ENCODE measurements at regions not wholly inside any gene's neighbourhood (a gene's known extent, or its start where the extent isn't known, plus 50 kb on each side); places are given as distances from the start of the nearest gene placed in this dataset.
"Not testable (repeated sequence)": the region's sequence is repeated elsewhere in the genome, so short reads cannot be mapped to it uniquely, and the experiment has no call there.

DNA sequence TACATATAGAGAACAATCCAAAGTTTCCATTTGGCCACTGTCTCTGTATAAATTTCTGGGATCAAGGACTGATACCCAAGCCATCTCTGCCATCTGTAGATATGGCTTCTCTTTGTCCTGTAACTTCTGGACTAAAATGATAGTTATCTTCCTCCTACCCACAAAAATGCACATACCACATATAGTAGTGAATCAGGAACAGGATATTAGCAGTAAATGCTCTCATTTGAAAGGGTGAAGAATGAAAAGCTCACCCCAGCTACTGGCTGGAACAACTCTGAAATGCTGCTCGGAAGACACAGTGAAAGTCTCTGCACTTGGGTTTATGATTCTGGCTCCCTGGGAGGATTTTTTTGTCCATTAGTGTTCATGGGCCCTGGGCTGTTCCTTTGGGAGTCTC, 856.4 kb upstream of the LRRC4C start:
- no peak for DNase-seq

DNA sequence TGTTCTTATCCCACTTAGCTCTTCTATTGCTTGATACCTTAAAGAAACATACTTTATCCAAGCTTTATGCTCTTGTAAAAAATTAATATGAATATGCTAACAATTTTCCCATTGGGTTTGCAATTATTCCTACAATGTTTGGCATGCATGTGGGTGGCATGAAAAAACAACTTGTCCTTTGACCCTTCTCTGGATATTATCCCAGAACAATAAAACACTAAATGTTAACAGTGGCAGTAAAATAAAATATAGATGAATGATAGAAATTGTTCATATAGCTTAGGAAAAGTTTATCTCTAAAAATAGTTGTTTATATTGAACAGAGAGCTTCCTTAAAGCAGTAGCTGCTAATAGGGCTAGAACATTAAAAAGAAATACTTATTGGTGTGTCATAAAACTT, 860.5 kb upstream of the LRRC4C start:
- no peak for DNase-seq

DNA sequence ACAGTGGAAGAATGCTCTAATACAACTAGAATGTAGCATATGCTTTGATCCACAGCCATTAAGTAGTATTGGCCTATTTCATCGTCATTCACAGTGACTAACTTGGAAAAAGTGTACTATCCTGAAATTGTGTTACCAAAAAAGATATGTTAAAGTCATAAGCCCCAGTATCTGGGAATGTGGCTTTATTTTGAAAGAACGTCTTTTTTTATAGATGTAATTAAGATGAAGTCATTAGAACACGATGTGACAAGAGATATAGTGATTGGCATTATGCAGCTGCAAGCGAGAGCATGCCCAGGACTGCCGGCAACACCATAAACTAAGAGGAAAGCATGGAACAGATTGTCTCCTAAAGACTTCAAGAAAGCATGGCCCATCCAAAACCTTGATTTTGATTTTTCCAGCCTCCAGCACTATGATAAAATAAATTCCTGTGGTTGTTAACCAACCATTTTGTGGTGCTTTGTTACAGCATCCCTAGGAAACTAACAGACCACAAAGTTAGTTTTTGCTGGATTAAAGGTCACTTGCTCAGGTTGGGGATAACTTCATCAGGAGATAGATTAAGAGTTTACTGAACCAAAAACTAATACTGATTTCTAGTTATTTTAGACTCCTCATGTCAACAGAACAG, 870.6 kb upstream of the LRRC4C start:
- DNase-seq, result no peak

DNA sequence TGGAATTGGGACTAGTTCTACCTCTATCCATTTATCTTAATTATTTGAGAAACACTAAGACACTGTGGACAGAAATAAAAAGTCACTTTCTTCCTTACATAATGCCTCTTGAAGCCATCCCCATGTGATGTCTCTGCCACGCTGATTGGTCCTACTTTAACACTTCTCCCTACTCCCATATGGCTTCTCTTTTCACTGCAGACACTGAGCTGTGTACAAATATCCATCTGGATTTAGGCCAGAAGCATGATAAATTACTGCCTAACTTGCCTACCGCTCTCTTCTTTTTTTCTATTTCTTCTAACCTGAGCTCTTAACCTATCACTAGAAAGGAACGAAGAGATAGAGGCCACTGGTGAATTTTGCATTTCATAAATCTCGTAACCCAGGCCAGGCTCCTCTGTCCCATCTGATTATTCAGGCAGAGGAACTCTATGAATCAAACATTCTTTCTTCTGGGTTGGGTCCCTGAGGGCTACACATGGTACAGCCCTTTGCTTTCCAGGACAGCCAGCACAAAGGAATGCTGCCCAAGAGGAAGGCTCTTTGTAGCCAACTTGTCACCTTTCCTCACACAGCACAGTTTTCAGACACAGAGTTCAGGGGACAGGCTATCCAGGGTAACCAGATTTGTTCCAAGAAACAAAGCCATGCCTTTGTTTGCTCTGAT, 878.5 kb upstream of the LRRC4C start:
- DNase-seq, result no peak

DNA sequence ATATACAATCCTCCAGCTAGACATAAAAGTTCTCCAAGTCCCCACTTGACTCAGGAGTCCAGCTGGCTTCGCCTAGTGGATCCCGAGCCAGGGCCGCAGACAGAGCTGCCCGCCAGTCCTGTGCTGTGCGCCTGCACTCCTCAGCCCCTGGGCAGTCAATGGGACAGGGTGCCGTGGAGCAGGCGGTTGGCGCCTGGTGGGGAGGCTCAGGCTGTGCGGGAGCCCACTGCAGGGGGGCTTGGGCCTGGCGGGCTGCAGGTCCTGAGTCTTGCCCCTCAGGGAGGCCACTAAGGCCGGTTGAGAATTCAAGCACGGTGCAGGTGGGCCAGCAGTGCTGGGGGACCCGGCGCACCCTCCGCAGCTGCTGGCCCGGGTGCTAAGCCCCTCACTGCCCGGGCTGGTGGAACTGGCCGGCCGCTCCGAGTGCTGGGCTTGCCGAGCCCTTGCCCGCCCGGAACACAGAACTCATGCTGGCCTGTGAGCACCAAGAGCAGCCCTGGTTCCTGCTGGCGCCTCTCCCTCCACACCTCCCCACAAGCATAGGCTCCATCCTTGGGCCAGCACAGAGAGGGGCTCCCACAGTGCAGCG, 884.8 kb upstream of the LRRC4C start:
- DNase-seq, result no peak

DNA sequence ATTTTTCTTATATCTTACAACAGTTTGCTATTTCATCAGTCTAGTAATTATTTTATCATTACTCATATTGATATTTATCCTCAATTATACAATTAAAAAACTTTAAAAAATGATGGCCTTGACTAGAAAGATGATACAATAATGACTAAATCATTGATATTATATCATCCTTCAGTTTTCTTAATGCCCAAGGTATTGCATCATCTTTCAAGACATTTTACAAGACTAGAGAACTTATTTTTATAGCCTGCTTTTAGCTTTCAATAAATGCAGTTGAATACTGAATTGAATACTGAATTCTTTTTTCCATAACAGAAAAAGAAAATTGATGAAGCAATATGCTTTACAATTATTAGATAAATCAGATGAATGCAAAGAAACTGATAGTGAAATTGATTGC, 886.5 kb upstream of the LRRC4C start:
- DNase-seq, result no peak

DNA sequence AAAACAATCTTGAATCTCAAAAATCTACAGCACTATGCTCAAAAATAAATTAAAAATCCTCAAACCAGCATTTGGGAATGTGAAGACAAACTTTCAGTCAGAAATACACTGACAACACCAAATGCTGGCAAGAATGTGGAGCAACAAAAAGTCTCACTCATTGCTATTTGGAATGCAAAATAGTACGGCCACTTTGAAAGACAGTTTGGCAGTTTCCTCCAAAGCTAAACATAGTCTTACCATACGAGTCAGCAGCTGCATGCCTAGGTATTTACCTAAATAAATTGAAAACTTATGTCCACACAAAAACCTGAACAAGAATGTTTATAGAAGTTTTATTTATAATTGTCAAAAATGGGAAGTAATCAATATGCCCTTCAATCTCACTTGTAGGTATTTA, 904.2 kb upstream of the LRRC4C start:
- no peak for DNase-seq

DNA sequence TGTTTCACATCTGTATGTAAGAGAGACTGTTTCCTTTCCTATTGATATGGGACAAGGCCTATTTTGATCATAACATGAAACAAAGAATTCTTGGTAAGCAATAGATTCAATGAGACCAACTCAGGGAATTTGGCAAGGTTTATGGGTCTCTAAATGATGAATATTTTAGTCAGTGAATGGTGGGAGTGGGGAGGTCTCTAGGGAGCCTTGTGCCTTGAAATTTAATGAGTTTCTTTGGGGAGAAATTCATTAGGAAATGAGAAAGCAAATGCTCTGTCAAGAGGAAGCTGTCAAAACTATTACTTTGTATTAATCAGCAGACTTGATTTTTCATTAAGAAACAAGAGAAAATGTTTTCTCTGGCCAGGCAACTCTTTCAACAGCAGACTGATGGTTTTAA, 921.7 kb upstream of the API5 start:
- DNase-seq, result no peak

DNA sequence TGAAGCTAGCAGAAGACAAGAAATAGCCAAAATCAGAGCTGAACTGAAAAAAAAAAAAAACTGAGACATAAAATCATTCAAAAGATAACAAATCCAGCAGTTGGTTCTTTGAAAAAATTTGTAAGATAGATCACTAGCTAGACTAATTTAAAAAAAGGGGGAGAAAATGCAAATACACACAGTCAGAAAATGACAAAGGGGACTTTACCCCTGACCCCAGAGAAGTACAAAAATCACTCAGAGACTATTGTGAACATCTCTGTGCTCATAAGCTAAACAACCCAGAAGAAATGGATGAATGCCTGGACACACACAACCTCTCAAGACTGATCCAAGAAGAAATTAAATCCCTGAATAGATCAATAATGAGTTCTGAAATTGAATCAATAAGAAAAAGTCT, 914.3 kb upstream of the API5 start:
- no peak for DNase-seq

DNA sequence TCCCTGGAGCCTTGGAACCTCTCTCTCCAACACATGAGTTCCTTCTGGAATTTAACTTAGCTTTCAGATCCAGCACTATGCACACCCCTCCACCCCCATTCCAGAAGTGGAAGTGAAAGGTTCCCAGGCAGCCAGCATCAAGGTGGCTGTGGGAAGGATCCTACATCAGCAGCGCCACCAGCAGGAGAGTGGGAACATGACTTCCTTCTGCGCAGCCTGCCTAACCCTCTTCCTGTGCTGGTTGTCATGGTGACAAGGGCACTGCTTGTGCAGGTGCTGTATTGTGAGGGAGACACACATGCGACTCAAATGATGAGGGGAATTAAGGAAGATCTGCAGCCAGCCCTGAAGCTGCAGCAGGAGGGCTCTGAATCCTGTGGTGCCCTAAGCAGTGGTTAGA, 904.5 kb upstream of the API5 start:
- peak; percentile 6 for DNase-seq

DNA sequence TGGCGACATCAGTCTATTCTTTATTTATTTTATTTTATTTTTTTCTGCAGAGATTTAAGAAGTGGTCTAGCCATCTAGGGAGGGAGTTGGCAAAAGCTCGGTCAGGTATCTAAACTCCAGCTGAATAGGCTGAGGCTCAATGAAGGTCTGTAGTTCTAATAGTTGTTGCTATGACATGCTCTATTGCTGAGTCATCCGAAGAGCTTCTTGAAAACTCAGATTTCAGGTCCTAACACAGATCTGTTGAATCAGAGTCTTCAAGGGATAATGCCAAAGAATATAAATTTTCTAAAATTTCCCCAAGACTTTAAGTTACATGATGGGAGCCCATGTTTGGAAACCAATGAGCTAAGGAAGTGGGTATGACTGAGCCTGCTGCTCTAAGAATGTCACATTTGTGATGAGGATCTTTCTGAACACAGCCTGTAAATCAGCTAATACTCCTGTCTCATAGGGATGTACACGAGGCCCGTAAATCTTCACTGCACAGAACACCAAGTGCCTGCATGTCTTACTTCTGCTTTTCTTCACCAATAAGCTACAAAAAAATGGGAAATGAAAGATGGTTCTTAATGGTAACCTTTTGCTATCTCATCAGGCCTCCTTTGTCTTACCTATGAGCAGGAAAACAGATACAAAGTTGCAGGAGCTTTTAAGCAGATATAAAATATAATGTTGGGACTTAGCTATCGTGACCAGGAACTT, 901.4 kb upstream of the API5 start:
- no peak for DNase-seq

DNA sequence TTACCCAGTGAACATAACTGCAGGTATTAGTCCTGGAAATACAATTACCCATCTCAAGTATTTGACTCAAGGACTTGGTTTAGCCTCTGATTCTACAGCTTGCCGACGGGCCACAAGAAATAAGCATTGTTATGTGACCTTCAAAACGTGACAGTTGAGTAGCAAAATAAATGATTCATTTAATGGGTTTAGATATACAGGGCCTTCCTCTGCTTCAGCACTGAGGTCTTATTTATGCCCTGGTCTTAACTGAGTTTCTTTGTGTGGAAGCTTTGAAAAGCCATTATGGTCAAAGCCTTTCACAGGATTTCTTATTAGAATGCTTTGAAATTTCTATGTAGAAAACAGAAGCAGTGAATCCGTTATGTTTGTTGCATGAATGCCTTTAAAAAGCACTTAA, 899.2 kb upstream of the API5 start:
- no peak for DNase-seq

DNA sequence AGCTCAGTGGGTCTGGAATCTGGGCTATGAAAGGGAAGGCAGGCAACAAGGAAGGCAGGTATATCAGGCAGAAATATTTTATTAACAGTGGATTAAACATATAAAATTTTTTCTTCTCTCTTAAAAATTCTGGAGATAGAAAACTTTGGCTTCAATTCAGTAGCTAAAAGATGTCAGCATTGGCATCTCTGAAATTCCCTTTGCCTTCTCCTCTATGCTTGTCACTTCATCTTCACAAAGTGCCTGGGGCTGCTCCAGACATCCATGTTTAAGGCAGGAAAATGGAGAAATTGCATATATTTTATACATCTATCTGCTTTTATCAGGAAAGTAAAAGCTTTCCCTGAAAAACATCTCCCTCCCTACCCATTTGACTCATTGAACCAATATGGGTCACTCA, 894.1 kb upstream of the API5 start:
- no peak for DNase-seq

DNA sequence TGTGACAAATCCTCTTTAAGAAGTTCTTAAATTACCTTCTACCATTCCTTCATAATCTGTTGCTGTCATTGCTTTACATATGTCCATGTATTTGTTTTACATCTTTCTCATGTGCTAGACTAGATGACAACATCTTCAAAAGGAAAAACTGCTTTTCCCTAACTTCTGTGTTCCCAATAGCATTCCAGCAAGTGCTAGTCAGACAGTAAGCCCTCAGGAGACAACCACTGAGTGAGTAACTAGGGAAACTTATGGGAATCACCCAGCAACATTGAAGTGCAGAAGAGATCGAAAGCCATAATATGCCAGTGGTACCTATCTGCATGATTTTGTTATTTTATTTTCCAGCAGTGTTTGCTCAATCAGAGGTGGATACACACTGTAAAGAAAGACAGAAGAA, 889.7 kb upstream of the API5 start:
- DNase-seq, result no peak

DNA sequence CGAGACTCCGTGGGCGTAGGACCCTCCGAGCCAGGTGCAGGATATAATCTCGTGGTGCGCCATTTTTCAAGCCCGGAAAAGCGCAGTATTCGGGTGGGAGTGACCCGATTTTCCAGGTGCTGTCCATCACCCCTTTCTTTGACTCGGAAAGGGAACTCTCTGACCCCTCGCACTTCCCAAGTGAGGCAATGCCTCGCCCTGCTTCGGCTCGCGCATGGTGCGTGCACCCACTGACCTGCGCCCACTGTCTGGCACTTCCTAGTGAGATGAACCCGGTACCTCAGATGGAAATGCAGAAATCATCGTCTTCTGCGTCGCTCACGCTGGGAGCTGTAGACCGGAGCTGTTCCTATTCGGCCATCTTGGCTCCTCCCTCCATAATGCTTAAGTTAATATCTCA, 876.9 kb upstream of the API5 start:
- not testable (repeated sequence) for DNase-seq

DNA sequence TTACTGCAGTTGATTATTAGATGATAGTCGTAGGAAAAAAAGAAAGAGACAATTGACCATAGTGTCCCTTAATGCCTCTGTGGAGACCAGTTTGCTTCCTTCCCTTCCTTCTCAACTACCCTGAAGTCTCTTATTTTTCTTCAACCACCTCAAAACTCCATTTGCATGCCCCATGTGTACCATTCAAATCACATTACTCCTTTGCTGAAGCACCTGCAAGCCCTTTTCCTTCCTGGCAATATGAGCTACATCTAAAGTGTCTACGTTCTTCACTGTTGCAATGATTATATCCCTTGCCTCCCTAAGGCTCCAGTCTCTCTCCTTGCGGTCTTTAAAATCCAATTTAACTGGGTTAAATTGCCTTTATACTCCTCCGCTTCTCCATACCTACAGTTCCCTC, 867.4 kb upstream of the API5 start:
- no peak for DNase-seq

DNA sequence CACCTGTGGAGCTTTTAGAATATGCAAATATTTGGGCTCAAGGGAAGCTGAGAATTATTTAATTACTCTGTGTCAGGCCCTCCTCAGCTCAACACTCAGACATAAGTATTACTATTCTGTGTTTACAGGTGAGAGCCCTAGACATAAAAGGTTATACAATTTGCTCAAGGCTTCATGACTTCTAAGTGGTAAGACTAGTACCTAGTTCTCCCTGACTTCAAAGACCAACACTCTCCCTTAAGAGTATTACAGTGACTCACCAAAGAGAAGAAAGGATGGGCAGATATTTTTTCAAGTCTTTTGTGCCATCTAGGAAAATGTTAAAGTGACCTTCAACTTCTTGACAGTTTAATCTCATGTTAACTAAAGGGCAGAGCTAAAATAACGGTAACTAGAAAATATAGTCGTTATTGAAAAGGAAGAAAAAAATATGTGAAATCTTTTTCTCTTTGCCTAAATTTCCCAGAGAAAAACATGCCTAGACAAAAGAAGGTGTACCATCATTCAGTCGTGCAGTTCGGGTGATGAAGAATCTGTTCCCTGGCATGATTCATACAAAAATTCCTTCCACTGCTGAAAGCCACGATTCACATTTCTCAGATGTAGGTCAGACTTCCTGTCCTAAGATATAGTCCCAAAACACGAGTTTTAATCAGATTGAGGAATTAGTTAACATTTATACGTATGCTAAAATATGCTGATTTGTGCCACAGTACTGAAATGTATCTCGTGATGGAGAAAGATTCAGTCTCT, 849.1 kb upstream of the API5 start:
- no peak for DNase-seq

DNA sequence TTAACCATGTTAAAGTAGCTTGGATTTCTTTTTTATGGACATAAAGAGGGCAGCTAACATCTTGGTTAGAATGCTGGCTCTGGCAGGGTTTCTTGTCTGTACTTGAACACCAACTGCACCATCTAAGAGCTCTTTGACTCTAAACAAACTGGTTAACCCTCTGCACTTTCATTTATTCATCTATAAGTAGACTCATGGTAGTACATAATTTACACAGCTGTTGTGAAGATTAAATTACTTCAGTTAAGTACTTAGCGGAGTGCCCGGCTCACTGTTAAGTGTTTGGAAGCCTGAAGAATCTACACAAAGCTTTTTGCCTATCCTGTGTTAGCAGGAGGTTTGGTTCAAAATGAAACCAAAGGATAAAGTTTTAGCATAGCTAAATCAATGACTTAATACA, 846.2 kb upstream of the API5 start:
- DNase-seq, result no peak

DNA sequence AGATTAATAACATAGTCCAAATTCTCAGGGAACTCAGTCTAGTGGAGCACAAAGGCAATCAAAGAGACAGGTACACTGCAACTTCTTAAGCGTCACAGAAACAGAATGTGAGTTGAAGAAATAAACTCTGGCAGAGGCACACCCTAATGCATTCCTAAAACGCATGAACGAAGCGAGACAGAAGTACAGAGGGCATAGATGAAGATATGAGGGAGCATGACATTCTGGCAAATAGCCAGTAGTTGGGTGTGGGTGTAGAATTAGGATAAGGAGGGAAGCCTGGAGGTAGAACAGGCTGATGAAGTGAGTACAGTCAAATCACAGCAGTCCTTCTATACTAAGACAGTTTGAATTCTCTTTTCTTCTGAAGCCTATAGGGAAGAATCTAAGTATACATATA, 838.7 kb upstream of the API5 start:
- DNase-seq, result no peak

DNA sequence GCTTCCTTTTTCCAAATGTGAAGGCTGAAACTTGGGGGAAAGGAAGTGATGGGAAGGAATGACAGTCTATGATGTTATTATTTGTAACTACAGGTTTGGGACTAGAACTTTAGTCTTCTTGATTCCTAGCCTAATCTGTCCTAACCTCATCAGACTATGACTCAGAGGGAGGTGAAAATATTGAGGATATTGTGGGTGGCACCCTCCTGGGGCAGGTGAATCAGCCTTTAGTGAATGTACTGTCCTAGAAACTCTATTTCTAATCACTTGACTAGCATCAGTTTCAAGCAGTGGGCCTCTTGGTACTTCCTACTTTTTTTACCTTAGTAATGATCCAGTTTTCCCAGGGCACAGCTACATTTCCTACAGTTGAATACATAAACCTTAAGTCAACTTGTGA, 829.0 kb upstream of the API5 start:
- no peak for DNase-seq

DNA sequence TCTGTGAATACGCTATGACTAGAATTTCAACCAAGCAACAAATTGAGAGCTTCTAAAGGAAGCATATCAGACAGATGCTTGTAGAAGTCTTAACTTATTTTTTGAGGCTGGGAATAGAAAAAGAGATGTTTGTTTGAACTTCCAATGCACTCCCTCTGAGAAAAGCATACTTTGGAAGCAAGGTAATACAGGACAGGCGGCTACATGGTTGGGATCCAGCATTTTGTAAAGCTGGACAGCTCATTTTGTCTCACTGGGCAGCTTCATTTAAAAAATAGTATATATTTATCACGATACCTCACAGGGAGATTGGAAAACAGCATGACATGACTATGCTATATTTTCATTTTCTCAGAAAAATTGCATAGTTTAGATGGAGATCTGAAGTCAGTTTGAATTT, 821.3 kb upstream of the API5 start:
- no peak for DNase-seq

DNA sequence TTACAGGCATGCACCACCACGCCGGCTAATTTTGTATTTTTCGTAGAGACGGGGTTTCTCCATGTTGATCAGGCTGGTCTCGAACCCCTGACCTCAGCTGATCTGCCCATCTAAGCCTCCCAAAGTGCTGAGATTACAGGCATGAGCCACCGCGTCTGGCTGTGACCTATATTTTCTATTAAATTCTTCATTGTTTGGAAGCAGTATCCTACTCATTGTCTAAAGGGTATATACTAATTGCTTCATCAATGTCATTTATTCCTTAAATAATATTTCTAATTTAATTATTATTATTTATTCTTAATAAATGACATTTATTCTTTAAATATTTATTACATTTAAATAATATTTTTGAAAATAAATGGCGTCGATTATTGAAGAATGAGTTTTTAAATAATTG, 817.3 kb upstream of the API5 start:
- no peak for DNase-seq

DNA sequence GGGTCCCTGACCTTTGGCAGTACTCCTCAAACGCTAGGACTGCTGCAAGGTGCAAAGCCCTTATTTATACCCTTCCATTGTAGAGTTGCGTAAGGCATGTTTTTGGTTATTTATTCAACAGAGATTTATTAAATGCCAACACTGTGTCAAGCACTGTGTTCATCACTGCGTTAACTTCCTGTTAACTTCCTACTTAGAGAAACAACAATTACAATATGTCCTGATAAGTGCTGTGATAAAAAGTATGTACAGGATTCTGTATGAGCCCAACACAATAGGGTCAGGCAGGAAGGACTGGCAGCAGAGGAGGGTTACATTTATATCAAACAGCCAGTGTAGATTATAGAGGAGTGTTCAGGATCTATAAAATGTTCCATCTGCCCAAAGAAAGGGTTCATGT, 812.8 kb upstream of the API5 start:
- DNase-seq, result no peak

All from right kidney (tissue), 1 donor.